Activated T-helper 17 cell treated with anti-CD3 and anti-CD28 coated beads, Interleukin-2, amount 50 U/mL, for 72 hours (primary cell): ENCODE measurements at regions not wholly inside any gene's neighbourhood (a gene's known extent, or its start where the extent isn't known, plus 50 kb on each side); places are given as distances from the start of the nearest gene placed in this dataset.
"Not testable (repeated sequence)": the region's sequence is repeated elsewhere in the genome, so short reads cannot be mapped to it uniquely, and the experiment has no call there.

ENCODE experiments used
- ATAC-seq: fragments of 150-1000 bp; cut with Tn5 transposase; replicated peaks from 2 replicates; pipeline ENCODE4 v1.10.0; 2021; ENCODE audit warnings: mild to moderate bottlenecking, moderate library complexity
- H3K27ac Mint-ChIP-seq: one replicate; pipeline ENCODE4 v1.8.0; 2022; ENCODE audit warnings: mixed read lengths
- H3K27me3 Mint-ChIP-seq: one replicate; pipeline ENCODE4 v1.8.0; 2022; ENCODE audit warnings: mixed read lengths
- H3K36me3 Mint-ChIP-seq: one replicate; pipeline ENCODE4 v1.8.0; 2022; ENCODE audit warnings: low read depth, mild to moderate bottlenecking, mixed read lengths
- H3K4me1 Mint-ChIP-seq: one replicate; pipeline ENCODE4 v1.8.0; 2022; ENCODE audit warnings: mixed read lengths
- H3K4me3 Mint-ChIP-seq: one replicate; pipeline ENCODE4 v1.8.0; 2022; ENCODE audit warnings: mild to moderate bottlenecking, mixed read lengths
- H3K9me3 Mint-ChIP-seq: one replicate; pipeline ENCODE4 v1.8.0; 2022; ENCODE audit warnings: mixed read lengths

DNA sequence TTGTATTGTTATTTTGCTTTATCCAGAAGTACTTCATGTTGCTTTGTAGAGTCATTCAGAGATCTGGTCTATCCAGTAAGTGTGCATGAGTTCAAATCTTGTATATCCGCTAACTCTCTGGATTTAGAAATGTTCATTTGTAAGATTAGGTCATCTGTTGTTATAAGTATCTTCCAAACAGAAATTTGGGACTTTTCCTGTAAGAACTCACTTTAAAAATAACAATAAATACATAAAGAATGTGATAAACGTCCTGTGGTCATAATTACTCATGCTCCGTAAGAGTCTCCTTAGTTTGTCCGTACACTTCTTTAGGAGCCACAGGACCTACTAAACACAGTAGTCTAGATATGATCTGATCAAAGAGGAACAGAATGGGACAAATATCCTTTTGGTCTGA lies 699.9 kb upstream of the SLC8A1 start:
- Mint-ChIP-seq H3K27ac (no peak overlapping the region), H3K27me3 (no peaks in the 10 kb centered on the region), H3K4me3 (no peak overlapping the region), H3K36me3 (no peaks in the 10 kb centered on the region), H3K4me1 (no peaks in the 10 kb centered on the region), H3K9me3 (peaks cover 3% of the 10 kb centered on the region)
- ATAC-seq: no peak

DNA sequence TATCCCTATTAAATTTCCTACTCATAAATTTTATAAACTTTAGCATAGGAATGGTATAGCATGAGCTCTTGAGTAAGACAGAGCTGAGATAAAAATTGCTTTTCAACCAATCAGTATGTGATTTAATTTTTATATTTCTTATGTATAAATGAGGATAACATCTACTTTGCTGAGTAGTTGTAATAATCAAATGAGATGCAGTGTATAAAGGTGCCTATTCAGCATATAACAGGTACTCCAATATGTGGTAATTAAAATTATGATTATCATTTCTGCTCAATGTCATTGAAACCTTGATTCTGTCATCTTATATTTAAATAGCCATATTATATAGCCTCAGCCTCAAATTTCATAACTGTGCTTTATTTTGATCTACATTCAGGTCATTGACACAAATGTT lies 700.4 kb upstream of the SLC8A1 start:
- Mint-ChIP-seq H3K4me1 (no peaks in the 10 kb centered on the region), H3K27me3 (no peaks in the 10 kb centered on the region), H3K9me3 (peaks cover 9% of the 10 kb centered on the region), H3K4me3 (no peak overlapping the region), H3K36me3 (no peaks in the 10 kb centered on the region), H3K27ac (no peak overlapping the region)
- no peak for ATAC-seq

DNA sequence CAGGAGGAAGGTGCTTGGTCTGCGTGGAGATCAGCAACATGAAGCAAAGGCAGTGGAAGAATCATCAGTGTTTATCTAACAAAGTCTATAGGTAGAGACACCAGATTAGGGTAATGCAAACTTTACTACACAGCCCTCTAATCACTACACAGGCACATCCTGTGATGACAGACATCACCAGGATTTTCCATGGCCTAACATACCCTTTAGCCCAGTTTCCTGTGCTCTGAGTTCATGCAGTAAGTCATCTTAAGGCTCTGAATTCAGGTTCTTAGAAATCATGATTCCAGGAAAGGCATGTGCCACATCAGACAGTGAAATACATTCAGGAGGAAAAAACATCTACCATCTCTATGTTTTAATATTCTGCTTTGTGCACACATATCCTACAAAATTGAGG lies 708.5 kb upstream of the SLC8A1 start:
- Mint-ChIP-seq H3K36me3 (no peaks in the 10 kb centered on the region), H3K27ac (no peak overlapping the region), H3K27me3 (no peaks in the 10 kb centered on the region), H3K4me1 (no peaks in the 10 kb centered on the region), H3K9me3 (peaks cover 9% of the 10 kb centered on the region), H3K4me3 (no peak overlapping the region)
- no peak for ATAC-seq

DNA sequence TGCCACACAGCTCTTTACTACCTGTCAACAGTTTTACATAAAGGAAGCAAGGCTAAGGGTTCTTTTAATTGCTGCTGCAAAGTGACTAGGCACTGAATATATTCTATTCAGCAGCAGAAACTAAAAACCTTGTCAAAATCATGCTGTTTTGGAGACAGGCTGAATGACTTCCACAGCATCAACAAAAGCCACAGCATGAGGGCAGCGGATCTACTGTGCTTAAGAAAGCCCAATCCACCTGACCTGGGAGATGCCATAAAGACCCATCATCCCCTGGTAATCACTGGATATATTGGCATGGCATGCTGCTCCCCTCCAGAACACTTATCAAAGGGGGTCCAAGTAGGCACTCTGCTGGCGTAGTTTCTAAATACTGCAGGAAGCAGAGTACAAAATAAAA lies 715.1 kb upstream of the SLC8A1 start:
- H3K9me3 Mint-ChIP-seq: no peaks in the 10 kb centered on the region
- H3K27ac Mint-ChIP-seq: no peak overlapping the region
- no peak overlapping the region for H3K4me3 Mint-ChIP-seq
- H3K27me3 Mint-ChIP-seq: no peaks in the 10 kb centered on the region
- no peak for ATAC-seq
- no peaks in the 10 kb centered on the region for H3K36me3 Mint-ChIP-seq
- H3K4me1 Mint-ChIP-seq: no peaks in the 10 kb centered on the region

DNA sequence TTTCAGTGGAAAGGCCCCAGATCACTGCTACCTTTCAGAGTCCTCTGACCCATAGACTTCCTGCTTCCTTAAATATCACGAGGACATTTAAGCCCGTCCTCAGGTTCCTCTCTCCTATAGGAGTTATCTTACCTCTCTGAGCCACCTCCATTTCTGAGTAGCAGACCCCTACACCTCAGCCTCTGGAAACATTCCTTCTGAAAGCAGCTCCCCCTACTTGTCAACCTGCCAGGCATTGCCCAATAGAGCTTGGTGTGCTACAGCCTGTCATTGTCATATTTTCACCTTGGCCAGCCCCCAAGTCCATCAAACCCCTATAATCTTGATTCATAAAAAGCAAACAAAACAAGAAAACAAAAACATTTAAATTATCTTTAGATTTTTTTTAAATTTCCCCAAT lies 717.9 kb upstream of the SLC8A1 start:
- no peak overlapping the region for H3K4me3 Mint-ChIP-seq
- H3K27ac Mint-ChIP-seq: no peak overlapping the region
- no peaks in the 10 kb centered on the region for H3K9me3 Mint-ChIP-seq
- H3K27me3 Mint-ChIP-seq: no peaks in the 10 kb centered on the region
- no peaks in the 10 kb centered on the region for H3K36me3 Mint-ChIP-seq
- no peaks in the 10 kb centered on the region for H3K4me1 Mint-ChIP-seq
- no peak for ATAC-seq

DNA sequence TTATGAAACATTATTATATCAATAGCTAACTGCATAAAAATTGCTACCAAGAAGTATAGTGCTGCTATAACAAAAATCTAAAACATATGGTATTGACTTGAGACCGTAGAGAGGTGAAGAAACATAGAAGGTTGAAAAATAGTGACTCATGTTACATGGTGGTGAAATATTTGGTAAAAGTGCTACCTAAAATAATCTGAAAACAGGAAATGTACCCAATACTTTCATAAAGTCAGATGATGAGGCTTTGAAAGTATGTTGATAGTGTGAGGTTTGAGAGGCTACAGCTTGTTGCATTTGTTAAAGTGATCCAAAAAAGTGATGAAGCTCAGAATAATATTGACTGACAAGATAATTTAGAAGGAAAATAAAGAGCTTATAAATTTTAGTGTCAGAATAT lies 718.7 kb upstream of the SLC8A1 start:
- Mint-ChIP-seq H3K36me3 (no peaks in the 10 kb centered on the region), H3K9me3 (no peaks in the 10 kb centered on the region), H3K27ac (no peak overlapping the region), H3K27me3 (no peaks in the 10 kb centered on the region), H3K4me1 (no peaks in the 10 kb centered on the region), H3K4me3 (no peak overlapping the region)
- ATAC-seq: no peak

DNA sequence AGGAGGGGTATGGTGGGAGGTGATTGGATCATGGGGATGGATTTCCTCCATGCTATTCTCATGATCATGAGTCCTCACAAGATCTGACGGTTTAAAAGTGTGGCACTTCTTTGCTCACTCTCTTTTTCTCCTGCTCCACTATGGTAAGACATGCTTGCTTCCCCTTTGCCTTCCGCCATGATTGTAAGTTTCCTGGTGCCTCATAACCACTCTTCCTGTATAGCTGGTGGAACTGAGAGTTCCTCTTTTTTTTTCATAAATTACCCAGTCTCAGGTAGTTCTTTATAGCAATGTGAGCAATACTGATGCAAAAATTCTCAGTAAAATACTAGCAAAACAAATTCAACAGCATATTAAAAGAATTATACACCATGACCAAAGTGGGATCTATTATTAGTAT lies 728.5 kb upstream of the SLC8A1 start:
- H3K36me3 Mint-ChIP-seq: no peaks in the 10 kb centered on the region
- no peak overlapping the region for H3K27ac Mint-ChIP-seq
- H3K4me1 Mint-ChIP-seq: no peaks in the 10 kb centered on the region
- ATAC-seq: no peak
- H3K27me3 Mint-ChIP-seq: no peaks in the 10 kb centered on the region
- H3K9me3 Mint-ChIP-seq: no peaks in the 10 kb centered on the region
- no peak overlapping the region for H3K4me3 Mint-ChIP-seq

DNA sequence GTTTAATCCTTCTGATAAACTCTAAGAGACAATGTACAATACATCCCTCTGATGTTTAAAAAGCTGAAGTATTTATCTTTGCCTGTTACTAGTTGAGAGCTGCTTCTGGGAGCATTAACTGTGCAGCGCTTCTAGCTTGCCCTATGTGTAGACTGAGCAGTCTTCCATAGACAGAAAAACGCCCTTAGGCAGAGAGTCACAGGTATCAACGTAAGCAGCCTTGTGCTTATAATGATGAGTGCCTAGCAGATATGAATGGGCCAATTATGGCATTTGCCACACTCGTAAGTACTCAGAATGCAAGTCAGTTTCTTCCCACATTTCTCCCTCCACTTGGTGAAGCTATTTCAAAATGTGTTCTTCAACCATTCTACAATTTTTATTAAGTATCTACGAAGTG lies 731.1 kb upstream of the SLC8A1 start:
- Mint-ChIP-seq H3K27me3 (no peaks in the 10 kb centered on the region), H3K27ac (no peak overlapping the region), H3K4me1 (no peaks in the 10 kb centered on the region), H3K4me3 (no peak overlapping the region), H3K36me3 (no peaks in the 10 kb centered on the region), H3K9me3 (no peaks in the 10 kb centered on the region)
- no peak for ATAC-seq

DNA sequence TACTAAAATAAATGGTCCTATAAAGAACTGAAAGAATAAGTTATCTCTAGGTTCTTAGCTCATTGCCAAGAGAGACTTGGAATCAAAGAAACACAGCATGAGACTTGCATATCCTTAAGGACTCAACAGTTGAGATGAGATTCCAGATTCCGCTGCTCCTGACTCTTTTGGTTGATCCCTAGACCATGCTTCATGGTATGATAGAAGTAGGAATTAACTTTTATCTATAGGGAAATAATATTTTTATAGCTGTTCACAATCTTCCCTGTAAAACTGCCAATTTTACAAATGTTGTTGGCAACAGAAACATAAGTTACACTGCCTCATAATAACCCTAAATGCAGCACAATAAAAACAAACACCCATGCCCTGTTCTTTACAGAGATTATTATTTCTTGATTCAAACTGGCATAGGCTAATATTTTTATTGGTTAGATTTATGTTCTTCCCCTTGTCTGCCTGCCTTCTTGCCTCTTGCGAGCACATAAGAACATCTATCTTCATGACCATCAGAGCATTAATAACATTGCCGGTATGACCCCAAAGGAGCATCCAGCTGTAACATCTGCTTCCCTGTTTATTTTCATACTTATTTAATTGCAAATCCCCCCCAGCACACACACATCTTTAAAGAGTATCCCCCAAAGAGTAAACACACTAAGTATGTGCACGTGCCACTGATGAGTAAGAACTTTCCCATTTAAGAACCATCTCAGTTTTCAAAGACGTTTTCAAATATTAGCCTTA lies 735.7 kb upstream of the SLC8A1 start:
- Mint-ChIP-seq H3K9me3 (no peaks in the 10 kb centered on the region), H3K4me3 (no peak overlapping the region), H3K4me1 (no peaks in the 10 kb centered on the region), H3K27me3 (no peaks in the 10 kb centered on the region), H3K27ac (no peak overlapping the region), H3K36me3 (no peaks in the 10 kb centered on the region)
- no peak for ATAC-seq

DNA sequence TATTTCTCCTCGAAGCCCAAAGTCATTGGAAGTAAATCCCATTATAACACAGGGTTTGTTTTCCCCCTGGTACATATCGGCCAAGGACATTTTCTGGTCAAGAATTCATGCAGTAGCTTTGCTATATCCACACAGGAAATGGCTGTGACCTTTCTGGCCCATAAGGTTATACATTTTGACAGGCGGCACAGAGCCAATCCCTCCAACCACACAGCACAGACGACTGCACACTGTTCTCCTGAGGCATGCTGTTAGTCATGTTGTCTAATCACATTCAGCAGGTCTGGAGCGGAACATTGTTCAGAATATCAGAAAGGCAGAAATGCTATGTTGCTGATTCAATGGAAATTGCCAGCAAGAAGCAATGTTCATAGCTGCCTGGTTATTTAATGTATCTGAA lies 742.3 kb upstream of the SLC8A1 start:
- no peak overlapping the region for H3K27ac Mint-ChIP-seq
- no peaks in the 10 kb centered on the region for H3K4me1 Mint-ChIP-seq
- H3K9me3 Mint-ChIP-seq: peaks cover 4% of the 10 kb centered on the region
- no peaks in the 10 kb centered on the region for H3K36me3 Mint-ChIP-seq
- H3K4me3 Mint-ChIP-seq: no peak overlapping the region
- ATAC-seq: no peak
- no peaks in the 10 kb centered on the region for H3K27me3 Mint-ChIP-seq

DNA sequence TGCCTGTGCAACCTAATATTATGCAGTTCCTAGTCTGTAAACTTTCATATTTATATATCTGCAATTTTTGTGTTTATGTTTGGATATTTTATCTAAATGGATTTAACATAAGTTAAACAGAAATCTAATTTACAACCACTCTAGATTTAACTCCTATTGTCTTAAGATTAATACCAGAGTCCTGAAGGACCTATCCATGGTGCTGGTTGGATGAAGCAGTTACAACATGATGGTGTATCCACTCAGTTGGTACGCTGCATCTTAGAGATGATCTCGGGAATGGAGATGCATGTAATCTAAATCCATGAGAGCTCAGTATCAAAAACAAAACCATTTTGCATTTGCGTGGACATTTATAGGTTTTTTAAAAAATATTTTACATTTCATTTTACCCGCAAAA lies 745.9 kb upstream of the SLC8A1 start:
- Mint-ChIP-seq H3K27ac (no peak overlapping the region), H3K27me3 (no peaks in the 10 kb centered on the region), H3K9me3 (peaks cover 7% of the 10 kb centered on the region), H3K36me3 (no peaks in the 10 kb centered on the region), H3K4me1 (no peaks in the 10 kb centered on the region), H3K4me3 (no peak overlapping the region)
- no peak for ATAC-seq

DNA sequence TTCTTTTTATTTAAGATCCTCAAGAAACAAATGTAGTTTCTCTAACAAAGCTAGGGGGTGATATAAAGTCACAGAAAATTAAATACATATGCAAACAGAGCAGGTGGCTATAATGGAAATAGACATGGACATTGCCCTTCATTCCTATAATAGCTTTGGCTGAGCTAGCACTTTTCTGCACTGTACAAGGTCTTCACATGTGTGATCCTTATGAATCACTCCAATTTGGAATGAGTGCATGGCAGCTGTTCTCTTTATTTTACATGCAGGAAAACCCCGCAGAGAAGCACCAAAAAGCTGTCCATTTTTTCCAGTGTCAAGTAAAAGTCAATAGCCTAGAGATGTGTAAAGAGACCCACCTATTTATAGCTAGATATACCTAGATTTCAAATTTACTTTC lies 747.4 kb upstream of the SLC8A1 start:
- H3K36me3 Mint-ChIP-seq: no peaks in the 10 kb centered on the region
- no peaks in the 10 kb centered on the region for H3K27me3 Mint-ChIP-seq
- H3K4me3 Mint-ChIP-seq: no peak overlapping the region
- no peaks in the 10 kb centered on the region for H3K4me1 Mint-ChIP-seq
- H3K27ac Mint-ChIP-seq: no peak overlapping the region
- H3K9me3 Mint-ChIP-seq: peaks cover 13% of the 10 kb centered on the region
- ATAC-seq: no peak

DNA sequence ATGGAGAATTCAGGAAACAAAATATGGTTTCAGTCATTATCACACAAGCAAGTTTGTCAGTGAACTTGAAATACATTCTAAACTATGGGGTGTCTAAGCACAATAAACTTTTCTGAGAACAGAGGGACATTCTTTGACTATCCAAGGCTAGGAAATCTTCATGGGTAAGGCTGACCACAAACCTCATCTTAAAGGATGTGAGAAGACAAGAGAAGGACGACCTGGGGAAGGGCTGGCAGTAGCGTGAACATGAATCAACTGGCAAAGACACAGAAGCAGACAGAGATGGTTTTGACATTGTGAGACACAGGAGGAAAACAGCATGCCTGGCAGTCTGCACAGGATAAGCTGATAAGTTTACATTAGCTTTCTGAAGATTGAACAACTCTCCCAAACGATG lies 752.4 kb upstream of the SLC8A1 start:
- Mint-ChIP-seq H3K27ac (no peak overlapping the region), H3K27me3 (no peaks in the 10 kb centered on the region), H3K36me3 (no peaks in the 10 kb centered on the region), H3K4me1 (no peaks in the 10 kb centered on the region), H3K4me3 (no peak overlapping the region), H3K9me3 (peaks cover 14% of the 10 kb centered on the region)
- ATAC-seq: no peak

DNA sequence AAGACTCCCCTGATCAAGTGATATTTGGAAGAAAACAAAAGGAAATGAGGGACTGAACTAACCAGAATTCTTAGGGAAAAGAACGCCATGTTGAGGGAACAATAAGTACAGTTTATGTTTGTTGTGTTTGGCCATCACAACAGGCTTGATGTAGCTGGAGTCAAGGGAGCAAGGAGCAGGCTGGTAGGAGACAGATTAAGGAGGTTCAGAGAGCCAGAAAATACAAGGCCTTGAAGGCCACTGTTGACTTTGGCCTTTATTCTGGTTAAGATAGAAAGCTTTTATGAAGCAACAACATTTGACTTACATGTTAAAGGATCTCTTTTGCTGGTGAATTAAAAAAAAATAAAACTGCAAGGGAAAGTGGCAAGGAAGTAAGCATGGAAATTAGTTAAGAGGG lies 754.1 kb upstream of the SLC8A1 start:
- peaks cover 19% of the 10 kb centered on the region for H3K9me3 Mint-ChIP-seq
- no peak overlapping the region for H3K27ac Mint-ChIP-seq
- no peaks in the 10 kb centered on the region for H3K4me1 Mint-ChIP-seq
- H3K4me3 Mint-ChIP-seq: no peak overlapping the region
- H3K27me3 Mint-ChIP-seq: no peaks in the 10 kb centered on the region
- no peaks in the 10 kb centered on the region for H3K36me3 Mint-ChIP-seq
- no peak for ATAC-seq

DNA sequence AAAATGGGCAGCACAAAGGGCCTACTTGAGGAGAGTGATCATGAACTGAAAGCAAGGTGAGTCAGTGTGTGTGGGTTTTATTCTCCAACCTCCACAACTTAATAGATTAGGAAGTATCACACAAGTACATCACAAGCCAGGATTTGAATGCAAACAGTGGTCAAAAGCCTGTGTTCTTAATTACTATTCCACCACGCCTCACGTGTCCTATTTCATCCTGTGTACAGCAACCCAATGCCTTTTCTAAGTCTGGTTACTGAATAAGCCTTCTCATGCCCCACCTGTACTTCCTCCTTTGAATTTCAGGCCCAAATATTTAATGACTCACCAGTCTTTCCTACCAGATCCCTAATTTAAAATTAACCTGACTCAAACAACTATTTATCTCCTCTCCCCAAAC lies 755.7 kb upstream of the SLC8A1 start:
- no peaks in the 10 kb centered on the region for H3K27me3 Mint-ChIP-seq
- ATAC-seq: no peak

DNA sequence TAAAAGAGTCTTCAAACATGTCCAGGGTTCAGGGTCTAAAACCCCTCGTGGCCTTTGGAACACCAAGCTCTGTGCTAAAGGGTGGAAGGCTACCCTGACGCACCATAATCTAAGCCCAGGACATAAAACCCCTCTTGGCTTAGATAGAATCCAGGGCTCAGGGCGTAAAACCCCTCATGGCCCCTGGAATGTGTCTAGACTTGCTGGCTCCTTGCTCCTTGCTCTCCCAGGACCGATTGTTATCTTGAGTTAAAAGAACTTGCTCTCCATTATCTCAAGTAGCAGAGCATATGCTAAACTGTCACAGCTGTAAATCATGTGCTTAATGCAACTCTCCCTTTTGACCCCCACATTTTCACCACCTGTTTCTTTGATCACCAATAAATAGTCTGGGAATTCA lies 758.1 kb upstream of the SLC8A1 start:
- not testable (repeated sequence) for H3K27ac Mint-ChIP-seq, H3K36me3 Mint-ChIP-seq, H3K27me3 Mint-ChIP-seq, ATAC-seq, H3K4me3 Mint-ChIP-seq, H3K4me1 Mint-ChIP-seq
- H3K9me3 Mint-ChIP-seq: peaks cover 15% of the 10 kb centered on the region

More for the DNA sequence above, 755.7 kb upstream of the SLC8A1 start:
- Mint-ChIP-seq H3K27ac (no peak overlapping the region), H3K4me3 (no peak overlapping the region), H3K9me3 (peaks cover 16% of the 10 kb centered on the region), H3K4me1 (no peaks in the 10 kb centered on the region), H3K36me3 (no peaks in the 10 kb centered on the region)
